Caco-2 (cell line): ENCODE measurements at regions not wholly inside any gene's neighbourhood (a gene's known extent, or its start where the extent isn't known, plus 50 kb on each side); places are given as distances from the start of the nearest gene placed in this dataset.

Experiments
- BruUV-seq: library from RNA; stranded (reverse); fragments of 400-500 nt; replicated peaks from 2 replicates; lab custom pipeline; 2021; lab: Mats Ljungman, UMichigan
- CTCF ChIA-PET: fragments of 300-600 bp; sonication (Branson Sonifier 250); formaldehyde crosslinking; loops from one replicate; lab custom pipeline; 2022; ENCODE audit warnings: antibody characterized with exemption; lab: Charles Lee
- POLR2A ChIA-PET: fragments of 300-600 bp; sonication (Branson Sonifier 250); formaldehyde crosslinking; loops from one replicate; lab custom pipeline; 2022; ENCODE audit warnings: antibody characterized with exemption; lab: Charles Lee
- DNase-seq, 2 experiments: peaks; one replicate each; pipeline versions ENCODE4 v3.0.0 to v3.0.0-alpha.2; 2020 to 2022
- H3K27me3 ChIP-seq: replicated peaks from 2 replicates; pipeline ENCODE4 v1.6.0; 2011; ENCODE audit warnings: low read length; ENCODE audit not compliant: control insufficient read depth, insufficient read depth
- H3K36me3 ChIP-seq: 2 replicates; pipeline ENCODE4 v1.5.1; 2011; ENCODE audit warnings: low read length; ENCODE audit not compliant: control insufficient read depth, insufficient read depth
- H3K4me1 ChIP-seq: fragments of 250-450 bp; sonication (Bioruptor Pico); 2 replicates; pipeline ENCODE4 v1.5.1; 2020; ENCODE audit warnings: mild to moderate bottlenecking
- H3K4me3 ChIP-seq: 2 replicates; pipeline ENCODE4 v1.5.1; 2011; ENCODE audit warnings: low read depth, mild to moderate bottlenecking, control low read depth, low read length
- H3K9me3 ChIP-seq: fragments of 250-450 bp; sonication (Bioruptor Pico); 2 replicates; pipeline ENCODE4 v1.5.1; 2020; ENCODE audit warnings: mild to moderate bottlenecking, moderate library complexity
- H3K27ac Mint-ChIP-seq: one replicate; pipeline ENCODE4 v1.8.0; 2022; ENCODE audit warnings: mixed read lengths; ENCODE audit not compliant: unreplicated experiment
- H3K27me3 Mint-ChIP-seq: one replicate; pipeline ENCODE4 v1.8.0; 2022; ENCODE audit warnings: mixed read lengths; ENCODE audit not compliant: insufficient read depth, unreplicated experiment
- H3K36me3 Mint-ChIP-seq: one replicate; pipeline ENCODE4 v1.8.0; 2022; ENCODE audit warnings: mild to moderate bottlenecking, mixed read lengths; ENCODE audit not compliant: insufficient read depth, unreplicated experiment
- H3K4me1 Mint-ChIP-seq: one replicate; pipeline ENCODE4 v1.8.0; 2022; ENCODE audit warnings: low read depth, mixed read lengths; ENCODE audit not compliant: unreplicated experiment
- H3K4me3 Mint-ChIP-seq: one replicate; pipeline ENCODE4 v1.8.0; 2022; ENCODE audit warnings: mild to moderate bottlenecking, moderate library complexity, mixed read lengths; ENCODE audit not compliant: unreplicated experiment
- H3K9me3 Mint-ChIP-seq: one replicate; pipeline ENCODE4 v1.8.0; 2022; ENCODE audit warnings: mixed read lengths; ENCODE audit not compliant: unreplicated experiment
- intact Hi-C: fragments of 100-400 bp; cut with micrococcal nuclease; formaldehyde crosslinking; loops from one replicate; pipeline ENCODE4 v1.10.0; 2022; ENCODE audit not compliant: unreplicated experiment
- TF ChIP-seq, protein P1 (sequence below), 2 experiments: fragments of 200-600 bp in 1 of 2; IDR thresholded peaks; 1 replicate in 1 of 2; 2 replicates in 1 of 2; pipeline versions ENCODE4 v1.5.1 to v1.8.0; 2011 to 2022; ENCODE audit warnings: antibody characterized with exemption in 1 of 2, control low read depth in 1 of 2, inconsistent platforms in 1 of 2, low read depth in 1 of 2, low read length in 1 of 2, mild to moderate bottlenecking in 1 of 2, moderate library complexity in 1 of 2; ENCODE audit not compliant: insufficient read depth in 1 of 2, severe bottlenecking in 1 of 2, unreplicated experiment in 1 of 2

DNA sequence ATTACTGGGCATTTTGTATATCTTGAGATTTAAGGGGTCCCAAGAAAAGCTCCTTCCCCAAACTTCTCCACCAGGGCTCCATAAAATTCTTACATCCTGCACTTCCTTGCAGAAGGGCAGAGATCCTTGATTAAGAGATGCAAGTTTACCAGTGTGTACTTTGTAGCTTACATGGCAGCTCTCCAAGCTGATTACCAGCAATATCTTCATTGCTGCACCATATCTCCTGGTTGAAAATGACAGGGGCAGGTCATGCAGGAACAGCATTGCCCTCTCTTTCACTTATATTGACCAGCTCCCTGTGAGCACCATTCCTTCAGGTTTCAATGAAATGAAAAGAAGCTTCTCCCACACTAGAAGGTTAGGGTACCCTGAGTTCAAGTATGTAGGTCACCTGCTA, 184.6 kb upstream of the PHYHIPL start:
- Histone ChIP-seq H3K27me3 (no peaks in the 10 kb centered on the region), H3K36me3 (peaks cover 3% of the 10 kb centered on the region; the same call in 1 of the 2 replicates), H3K4me3 (no peak overlapping the region), H3K4me1 (peaks cover 45% of the 10 kb centered on the region), H3K9me3 (peaks cover 14% of the 10 kb centered on the region; the same call in 1 of the 2 replicates)
- no peak for DNase-seq
- Mint-ChIP-seq H3K4me3 (no peak overlapping the region), H3K36me3 (peaks cover 7% of the 10 kb centered on the region), H3K9me3 (peaks cover 22% of the 10 kb centered on the region), H3K4me1 (peaks cover 31% of the 10 kb centered on the region), H3K27ac (no peak overlapping the region), H3K27me3 (no peaks in the 10 kb centered on the region)
- BruUV-seq: no TSS peak
- TF ChIP-seq, protein P1, sequence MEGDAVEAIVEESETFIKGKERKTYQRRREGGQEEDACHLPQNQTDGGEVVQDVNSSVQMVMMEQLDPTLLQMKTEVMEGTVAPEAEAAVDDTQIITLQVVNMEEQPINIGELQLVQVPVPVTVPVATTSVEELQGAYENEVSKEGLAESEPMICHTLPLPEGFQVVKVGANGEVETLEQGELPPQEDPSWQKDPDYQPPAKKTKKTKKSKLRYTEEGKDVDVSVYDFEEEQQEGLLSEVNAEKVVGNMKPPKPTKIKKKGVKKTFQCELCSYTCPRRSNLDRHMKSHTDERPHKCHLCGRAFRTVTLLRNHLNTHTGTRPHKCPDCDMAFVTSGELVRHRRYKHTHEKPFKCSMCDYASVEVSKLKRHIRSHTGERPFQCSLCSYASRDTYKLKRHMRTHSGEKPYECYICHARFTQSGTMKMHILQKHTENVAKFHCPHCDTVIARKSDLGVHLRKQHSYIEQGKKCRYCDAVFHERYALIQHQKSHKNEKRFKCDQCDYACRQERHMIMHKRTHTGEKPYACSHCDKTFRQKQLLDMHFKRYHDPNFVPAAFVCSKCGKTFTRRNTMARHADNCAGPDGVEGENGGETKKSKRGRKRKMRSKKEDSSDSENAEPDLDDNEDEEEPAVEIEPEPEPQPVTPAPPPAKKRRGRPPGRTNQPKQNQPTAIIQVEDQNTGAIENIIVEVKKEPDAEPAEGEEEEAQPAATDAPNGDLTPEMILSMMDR (IDR thresholded peaks at IDR 0.05; ENCODE audit: insufficient read depth in 1 of 2, low read depth in 1 of 2, low read length in 1 of 2, severe bottlenecking in 1 of 2, unreplicated experiment in 1 of 2): no peak
- ChIA-PET POLR2A (no interaction called here), CTCF (interaction anchor here (0.6 kb wide), 1 partner anchor 45 kb away, joined by 3 read pairs; no protein-coding TSS in a partner anchor)
- intact Hi-C loops: no loop called here

DNA sequence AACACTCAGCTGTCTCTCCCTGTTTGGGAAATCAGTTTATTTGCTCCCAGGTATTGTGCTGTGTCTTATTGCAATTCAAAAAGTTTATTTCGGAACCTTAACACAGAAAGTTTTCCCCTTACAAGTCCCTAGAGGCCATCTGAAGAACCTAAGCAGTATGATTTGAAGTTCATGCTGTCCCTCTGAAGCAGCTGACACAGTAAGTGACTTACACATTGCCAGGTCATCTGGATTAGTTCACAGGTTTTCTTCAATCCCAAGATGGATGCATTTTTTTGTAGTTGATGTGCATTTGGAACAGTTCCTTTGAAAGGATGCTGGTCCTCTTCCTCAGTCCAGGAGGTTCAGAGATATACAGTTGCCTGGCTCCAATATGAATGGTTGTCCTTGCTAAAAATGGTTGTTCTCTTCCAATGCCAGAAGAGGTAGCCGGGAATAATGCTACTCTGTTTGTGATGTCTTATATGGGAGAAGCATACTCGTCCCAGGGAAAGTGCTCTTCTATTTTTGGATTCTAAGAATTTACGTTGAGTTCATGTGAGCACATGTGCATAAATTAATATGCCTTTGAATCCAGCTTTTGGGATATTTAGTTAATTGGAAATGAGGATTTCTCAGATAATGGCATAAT, 183.5 kb upstream of the PHYHIPL start:
- H3K27me3 Mint-ChIP-seq: no peaks in the 10 kb centered on the region
- TF ChIP-seq, protein P1 (IDR thresholded peaks at IDR 0.05; ENCODE audit: insufficient read depth in 1 of 2, low read depth in 1 of 2, low read length in 1 of 2, severe bottlenecking in 1 of 2, unreplicated experiment in 1 of 2): no peak
- peaks cover 38% of the 10 kb centered on the region for H3K4me1 Mint-ChIP-seq
- CTCF ChIA-PET: no interaction called here
- Histone ChIP-seq H3K4me3 (no peak overlapping the region), H3K27me3 (no peaks in the 10 kb centered on the region), H3K9me3 (peaks cover 14% of the 10 kb centered on the region; the same call in 1 of the 2 replicates), H3K4me1 (peaks cover 49% of the 10 kb centered on the region), H3K36me3 (peaks cover 3% of the 10 kb centered on the region; the same call in 1 of the 2 replicates)
- DNase-seq: no peak
- H3K27ac Mint-ChIP-seq: peak overlapping the region; percentile 32
- H3K9me3 Mint-ChIP-seq: peaks cover 22% of the 10 kb centered on the region
- no TSS peak for BruUV-seq
- intact Hi-C loops: no loop called here
- POLR2A ChIA-PET: no interaction called here
- no peak overlapping the region for H3K4me3 Mint-ChIP-seq
- H3K36me3 Mint-ChIP-seq: peaks cover 7% of the 10 kb centered on the region

DNA sequence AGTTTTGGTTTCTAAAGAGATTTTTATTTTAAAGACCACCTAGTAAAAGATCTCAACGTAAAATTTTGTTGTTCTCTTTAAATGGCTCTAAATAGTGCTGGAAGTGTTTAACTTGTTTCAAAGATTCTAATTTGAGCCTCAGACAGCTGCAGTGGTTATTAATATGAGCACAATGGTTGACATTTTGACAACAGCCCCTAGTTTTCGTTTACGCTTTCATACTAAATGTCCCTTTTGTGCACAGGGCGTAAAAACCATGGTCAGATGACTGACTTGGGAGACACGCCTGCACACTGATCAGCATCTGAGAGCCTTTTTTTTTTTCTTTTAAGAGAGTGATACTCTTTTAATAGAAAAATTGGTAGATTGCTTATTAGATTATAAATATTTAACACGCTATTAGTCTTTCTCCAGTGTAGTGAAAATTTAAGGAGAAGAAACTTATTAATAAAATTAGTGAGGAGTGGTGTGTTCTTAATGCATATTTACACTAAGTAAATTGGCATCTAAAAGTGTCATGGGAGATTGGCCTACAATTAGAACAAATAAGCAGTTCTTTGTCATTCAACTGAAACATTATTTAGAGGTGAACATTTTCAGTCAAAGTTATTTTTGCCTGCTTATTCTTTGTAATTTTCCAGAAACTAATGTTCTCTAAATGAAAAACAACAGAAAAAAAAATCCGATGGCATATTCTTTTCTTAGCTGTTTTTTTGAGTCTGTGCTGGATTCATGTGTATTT, 182.8 kb upstream of the PHYHIPL start:
- H3K4me1 ChIP-seq: peaks cover 49% of the 10 kb centered on the region
- Mint-ChIP-seq H3K9me3 (peaks cover 15% of the 10 kb centered on the region), H3K36me3 (peaks cover 7% of the 10 kb centered on the region), H3K4me3 (peak overlapping the region; percentile 54), H3K27ac (peak overlapping the region; percentile 32), H3K4me1 (peaks cover 38% of the 10 kb centered on the region), H3K27me3 (no peaks in the 10 kb centered on the region)
- no TSS peak for BruUV-seq
- DNase-seq: no peak
- H3K9me3 ChIP-seq: peaks cover 14% of the 10 kb centered on the region; the same call in 1 of the 2 replicates
- H3K4me3 ChIP-seq: no peak overlapping the region
- peaks cover 3% of the 10 kb centered on the region; the same call in 1 of the 2 replicates for H3K36me3 ChIP-seq
- intact Hi-C loops: loop anchor here (1.0 to 2.0 kb wide), 7 partner anchors 9 to 184 kb away; no protein-coding TSS in a partner anchor
- CTCF ChIA-PET: no interaction called here
- TF ChIP-seq, protein P1 (IDR thresholded peaks at IDR 0.05; ENCODE audit: insufficient read depth in 1 of 2, low read depth in 1 of 2, low read length in 1 of 2, severe bottlenecking in 1 of 2, unreplicated experiment in 1 of 2): no peak
- POLR2A ChIA-PET: no interaction called here
- no peaks in the 10 kb centered on the region for H3K27me3 ChIP-seq
